GM19238 (cell line): ENCODE measurements at regions not wholly inside any gene's neighbourhood (a gene's known extent, or its start where the extent isn't known, plus 50 kb on each side); places are given as distances from the start of the nearest gene placed in this dataset.

Source experiments
- DNase-seq: peaks from one replicate; pipeline ENCODE4 v3.0.0; 2011; ENCODE audit warnings: low spot score; ENCODE audit not compliant: insufficient read length

- no peak for DNase-seq
These were observed 84.6 kb upstream of the KLF13 start for GRCh38 chr15:31241888-31242522.

- DNase-seq = no peak
These were observed 82.7 kb upstream of the KLF13 start for GRCh38 chr15:31243895-31244294.

GRCh38 chr15:31245135-31245689, 81.4 kb upstream of the KLF13 start:
- no peak for DNase-seq

- DNase-seq = no peak
These were observed 80.9 kb upstream of the KLF13 start for GRCh38 chr15:31245756-31246155.

GRCh38 chr15:31247404-31247803, 79.2 kb upstream of the KLF13 start:
- no peak for DNase-seq

GRCh38 chr15:31248263-31248662, 78.4 kb upstream of the KLF13 start:
- DNase-seq = no peak

- DNase-seq = no peak
These were observed 77.7 kb upstream of the KLF13 start for GRCh38 chr15:31248951-31249350.

GRCh38 chr15:31250033-31250432, 76.6 kb upstream of the KLF13 start:
- DNase-seq = no peak

GRCh38 chr15:31251165-31251564, 75.5 kb upstream of the KLF13 start:
- no peak for DNase-seq

GRCh38 chr15:31252171-31252785, 74.4 kb upstream of the KLF13 start:
- no peak for DNase-seq

- no peak for DNase-seq
These were observed 72.0 kb upstream of the KLF13 start for GRCh38 chr15:31254431-31255175.

- no peak for DNase-seq
These were observed 71.5 kb upstream of the KLF13 start for GRCh38 chr15:31255176-31255510.

- DNase-seq = no peak
These were observed 70.8 kb upstream of the KLF13 start for GRCh38 chr15:31255732-31256377.

- DNase-seq = no peak
These were observed 70.0 kb upstream of the KLF13 start for GRCh38 chr15:31256378-31257265.

- no peak for DNase-seq
These were observed 69.3 kb upstream of the KLF13 start for GRCh38 chr15:31257286-31257685.

GRCh38 chr15:31258260-31258659, 68.4 kb upstream of the KLF13 start:
- DNase-seq = no peak

GRCh38 chr15:31259562-31260252, 66.9 kb upstream of the KLF13 start:
- no peak for DNase-seq

- no peak for DNase-seq
These were observed 65.9 kb upstream of the KLF13 start for GRCh38 chr15:31260646-31261265.

- DNase-seq = no peak
These were observed 65.1 kb upstream of the KLF13 start for GRCh38 chr15:31261266-31262142.
